Calu3 (cell line): ENCODE measurements at regions not wholly inside any gene's neighbourhood (a gene's known extent, or its start where the extent isn't known, plus 50 kb on each side); places are given as distances from the start of the nearest gene placed in this dataset.

Experiments
- BruUV-seq: library from RNA; stranded (reverse); fragments of 400-500 nt; replicated peaks from 2 replicates; lab custom pipeline; 2021; lab: Mats Ljungman, UMichigan
- CTCF ChIA-PET: fragments of 300-600 bp; sonication (Branson Sonifier 250); formaldehyde crosslinking; loops from one replicate; lab custom pipeline; 2022; ENCODE audit warnings: antibody characterized with exemption; lab: Charles Lee
- DNase-seq: peaks from one replicate; pipeline ENCODE4 v3.0.0; 2022
- H3K27ac Mint-ChIP-seq: one replicate; pipeline ENCODE4 v1.8.0; 2022; ENCODE audit warnings: mixed read lengths; ENCODE audit not compliant: unreplicated experiment
- H3K27me3 Mint-ChIP-seq: one replicate; pipeline ENCODE4 v1.8.0; 2022; ENCODE audit warnings: mixed read lengths; ENCODE audit not compliant: unreplicated experiment
- H3K36me3 Mint-ChIP-seq: one replicate; pipeline ENCODE4 v1.8.0; 2022; ENCODE audit warnings: mild to moderate bottlenecking, moderate library complexity, mixed read lengths; ENCODE audit not compliant: insufficient read depth, unreplicated experiment
- H3K4me1 Mint-ChIP-seq: one replicate; pipeline ENCODE4 v1.8.0; 2022; ENCODE audit warnings: mild to moderate bottlenecking, low read depth, mixed read lengths; ENCODE audit not compliant: unreplicated experiment
- H3K4me3 Mint-ChIP-seq: one replicate; pipeline ENCODE4 v1.8.0; 2022; ENCODE audit warnings: mild to moderate bottlenecking, low read depth, moderate library complexity, mixed read lengths; ENCODE audit not compliant: unreplicated experiment
- H3K9me3 Mint-ChIP-seq: one replicate; pipeline ENCODE4 v1.8.0; 2022; ENCODE audit warnings: low read depth, mixed read lengths; ENCODE audit not compliant: unreplicated experiment
- intact Hi-C: fragments of 100-400 bp; cut with micrococcal nuclease; formaldehyde crosslinking; loops from one replicate; pipeline ENCODE4 v1.10.0; 2022; ENCODE audit not compliant: unreplicated experiment
- TF ChIP-seq, protein P1 (sequence below): fragments of 200-600 bp; IDR thresholded peaks from one replicate; pipeline ENCODE4 v1.8.0; 2022; ENCODE audit warnings: antibody characterized with exemption; ENCODE audit not compliant: unreplicated experiment

DNA sequence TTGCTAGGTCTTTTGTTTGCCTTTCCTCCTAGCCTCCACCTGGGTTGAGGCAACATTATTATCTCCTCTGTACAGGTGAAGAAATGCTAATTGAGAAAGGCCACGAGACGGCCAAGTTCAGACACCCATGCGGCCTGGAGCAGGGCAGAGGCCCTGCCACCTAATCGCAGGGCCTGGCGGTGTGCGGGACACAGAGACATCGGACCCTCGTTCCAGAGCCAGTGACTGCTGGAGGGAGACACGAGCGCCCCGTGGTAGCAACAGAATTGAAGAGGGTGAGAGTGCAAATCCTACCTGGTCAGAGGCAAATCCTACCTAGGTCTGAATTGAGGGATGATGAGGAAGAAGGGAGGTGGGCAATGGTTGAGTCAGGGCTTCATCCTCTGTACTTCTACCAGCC, 113.8 kb upstream of the MEF2A start:
- Mint-ChIP-seq H3K9me3 (no peaks in the 10 kb centered on the region), H3K4me3 (no peak overlapping the region), H3K27me3 (no peaks in the 10 kb centered on the region), H3K27ac (peak overlapping the region; percentile 79), H3K4me1 (peaks cover 56% of the 10 kb centered on the region), H3K36me3 (peaks cover 10% of the 10 kb centered on the region)
- no peak for DNase-seq
- intact Hi-C loops = no loop called here
- TF ChIP-seq, protein P1, sequence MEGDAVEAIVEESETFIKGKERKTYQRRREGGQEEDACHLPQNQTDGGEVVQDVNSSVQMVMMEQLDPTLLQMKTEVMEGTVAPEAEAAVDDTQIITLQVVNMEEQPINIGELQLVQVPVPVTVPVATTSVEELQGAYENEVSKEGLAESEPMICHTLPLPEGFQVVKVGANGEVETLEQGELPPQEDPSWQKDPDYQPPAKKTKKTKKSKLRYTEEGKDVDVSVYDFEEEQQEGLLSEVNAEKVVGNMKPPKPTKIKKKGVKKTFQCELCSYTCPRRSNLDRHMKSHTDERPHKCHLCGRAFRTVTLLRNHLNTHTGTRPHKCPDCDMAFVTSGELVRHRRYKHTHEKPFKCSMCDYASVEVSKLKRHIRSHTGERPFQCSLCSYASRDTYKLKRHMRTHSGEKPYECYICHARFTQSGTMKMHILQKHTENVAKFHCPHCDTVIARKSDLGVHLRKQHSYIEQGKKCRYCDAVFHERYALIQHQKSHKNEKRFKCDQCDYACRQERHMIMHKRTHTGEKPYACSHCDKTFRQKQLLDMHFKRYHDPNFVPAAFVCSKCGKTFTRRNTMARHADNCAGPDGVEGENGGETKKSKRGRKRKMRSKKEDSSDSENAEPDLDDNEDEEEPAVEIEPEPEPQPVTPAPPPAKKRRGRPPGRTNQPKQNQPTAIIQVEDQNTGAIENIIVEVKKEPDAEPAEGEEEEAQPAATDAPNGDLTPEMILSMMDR = no peak
- CTCF ChIA-PET = no interaction called here
- no TSS peak for BruUV-seq

DNA sequence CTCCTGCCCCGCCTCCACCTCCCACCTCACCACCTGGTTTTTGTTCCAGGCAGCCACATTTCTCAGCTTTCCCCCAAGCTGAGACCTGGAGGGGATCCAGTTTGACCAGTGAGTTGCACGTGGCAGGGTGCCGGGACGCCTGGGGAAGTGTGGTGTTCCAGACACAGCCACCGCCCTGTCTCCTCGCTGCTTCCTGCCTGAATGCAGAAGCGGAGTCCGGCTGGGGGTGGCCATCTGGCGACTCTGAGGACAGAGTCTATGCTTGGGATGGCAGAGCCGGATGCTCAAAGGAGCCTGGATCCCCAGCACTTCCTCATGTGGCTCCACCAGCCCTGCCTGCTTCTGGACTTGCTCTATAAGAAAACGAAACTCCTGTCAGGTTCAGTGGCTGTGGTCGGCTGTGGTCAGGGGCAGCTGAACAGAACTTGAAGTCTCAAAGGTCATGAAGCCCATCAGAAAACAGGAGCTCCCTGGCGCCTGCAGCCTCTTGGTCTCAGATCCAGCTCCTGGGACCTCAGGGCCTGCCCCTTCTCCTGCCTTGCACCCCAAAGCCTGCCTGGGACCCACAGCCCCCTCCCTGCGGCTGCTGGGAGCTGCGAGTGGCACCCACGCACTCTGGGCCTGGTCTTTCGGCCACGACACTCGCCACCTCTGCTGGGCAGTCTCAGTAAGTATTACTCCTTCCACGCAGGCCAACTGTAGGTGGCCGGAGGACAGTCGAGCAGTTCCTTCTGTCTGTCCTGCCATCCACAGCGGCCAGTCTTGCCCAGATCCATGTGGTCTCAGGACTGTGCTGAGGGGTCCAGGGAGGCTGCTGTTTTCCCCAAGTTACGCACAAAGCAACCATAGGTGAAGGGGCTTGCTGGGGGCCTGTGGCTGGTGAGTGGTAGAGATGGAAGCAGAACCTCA, 112.8 kb upstream of the MEF2A start:
- H3K36me3 Mint-ChIP-seq = peaks cover 10% of the 10 kb centered on the region
- H3K27me3 Mint-ChIP-seq = no peaks in the 10 kb centered on the region
- H3K4me3 Mint-ChIP-seq = no peak overlapping the region
- H3K4me1 Mint-ChIP-seq = peaks cover 56% of the 10 kb centered on the region
- no TSS peak for BruUV-seq
- DNase-seq = peak; percentile 52
- H3K27ac Mint-ChIP-seq = peak overlapping the region; percentile 19
- H3K9me3 Mint-ChIP-seq = peaks cover 5% of the 10 kb centered on the region
- TF ChIP-seq, protein P1 = no peak
- intact Hi-C loops = no loop called here
- CTCF ChIA-PET = no interaction called here

DNA sequence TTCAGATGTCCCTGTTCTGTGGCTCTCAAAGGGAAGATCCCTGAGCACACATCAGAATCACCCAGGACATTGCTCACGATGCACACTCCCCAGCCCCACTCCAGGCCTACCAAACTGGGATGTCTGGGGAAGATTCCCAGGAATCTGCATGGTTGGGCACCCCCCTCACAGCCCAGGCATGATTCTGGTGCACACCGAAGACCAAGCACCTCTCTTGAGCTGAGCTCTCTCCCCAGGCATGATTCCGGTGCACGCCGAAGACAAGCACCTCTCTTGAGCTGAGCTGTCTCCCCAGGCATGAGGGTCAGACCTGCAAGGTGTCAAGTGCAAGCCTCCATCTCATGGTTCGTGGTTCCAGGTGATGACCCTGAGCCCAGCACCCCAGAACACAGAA, 112.2 kb upstream of the MEF2A start:
- CTCF ChIA-PET = no interaction called here
- H3K36me3 Mint-ChIP-seq = peaks cover 10% of the 10 kb centered on the region
- intact Hi-C loops = no loop called here
- H3K9me3 Mint-ChIP-seq = peaks cover 5% of the 10 kb centered on the region
- DNase-seq = no peak
- BruUV-seq = no TSS peak
- TF ChIP-seq, protein P1 = no peak
- H3K4me3 Mint-ChIP-seq = no peak overlapping the region
- peak overlapping the region; percentile 75 for H3K27ac Mint-ChIP-seq
- H3K27me3 Mint-ChIP-seq = no peaks in the 10 kb centered on the region
- peaks cover 56% of the 10 kb centered on the region for H3K4me1 Mint-ChIP-seq

DNA sequence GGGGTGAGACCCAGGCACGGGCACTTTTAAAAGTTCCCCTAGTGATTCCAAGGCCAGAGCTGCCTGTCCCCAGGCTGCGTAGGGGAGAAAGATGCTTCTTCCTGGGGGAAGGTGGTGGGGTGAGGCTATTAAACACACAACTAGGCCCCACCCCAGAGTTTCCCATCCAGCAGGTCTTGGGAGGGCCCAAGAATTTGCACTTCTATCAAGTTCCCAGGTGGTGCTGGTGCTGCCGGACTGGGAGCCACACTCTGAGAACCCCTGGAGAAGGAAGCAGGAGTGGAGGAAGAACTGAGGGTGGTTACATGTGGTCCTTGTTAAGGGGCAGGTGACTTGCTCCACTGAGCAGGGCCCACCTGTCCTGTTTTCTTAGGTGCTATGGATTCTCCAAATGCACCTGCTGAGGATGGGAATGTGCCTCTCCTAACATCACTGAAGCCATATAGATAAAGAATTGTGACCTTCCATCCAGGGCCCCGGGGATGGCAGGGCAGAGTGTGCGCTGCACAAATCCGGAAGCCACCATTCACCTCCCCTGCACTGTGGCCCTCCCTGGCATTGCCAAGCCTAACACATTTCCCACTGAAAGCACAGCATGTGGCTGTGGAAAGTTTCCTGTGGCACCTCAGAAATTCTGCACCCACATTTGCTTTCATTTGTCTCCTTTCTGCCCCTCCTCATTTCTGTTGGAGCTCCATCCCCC, 111.5 kb upstream of the MEF2A start:
- BruUV-seq = no TSS peak
- Mint-ChIP-seq H3K27me3 (no peaks in the 10 kb centered on the region), H3K9me3 (peaks cover 5% of the 10 kb centered on the region), H3K27ac (peak overlapping the region; percentile 75), H3K4me1 (peaks cover 56% of the 10 kb centered on the region), H3K4me3 (peak overlapping the region; percentile 54), H3K36me3 (peaks cover 10% of the 10 kb centered on the region)
- CTCF ChIA-PET = interaction anchor here (0.6 to 1.8 kb wide), 3 partner anchors 12 to 250 kb away, joined by 3 to 6 read pairs (median 5); no protein-coding TSS in a partner anchor
- no peak for DNase-seq
- intact Hi-C loops = no loop called here
- TF ChIP-seq, protein P1 = no peak
